HG02610 (cell line): ENCODE measurements at regions not wholly inside any gene's neighbourhood (a gene's known extent, or its start where the extent isn't known, plus 50 kb on each side); places are given as distances from the start of the nearest gene placed in this dataset.

ENCODE experiments used
- ATAC-seq: cut with Tn5 transposase; IDR thresholded peaks from one replicate; pipeline ENCODE4 v1.9.1; 2021; ENCODE audit warnings: mild to moderate bottlenecking, moderate library complexity; ENCODE audit not compliant: unreplicated experiment

GRCh38 chr12:85568395-85569103, 267.7 kb downstream of the RASSF9 start:
- no peak for ATAC-seq

DNA sequence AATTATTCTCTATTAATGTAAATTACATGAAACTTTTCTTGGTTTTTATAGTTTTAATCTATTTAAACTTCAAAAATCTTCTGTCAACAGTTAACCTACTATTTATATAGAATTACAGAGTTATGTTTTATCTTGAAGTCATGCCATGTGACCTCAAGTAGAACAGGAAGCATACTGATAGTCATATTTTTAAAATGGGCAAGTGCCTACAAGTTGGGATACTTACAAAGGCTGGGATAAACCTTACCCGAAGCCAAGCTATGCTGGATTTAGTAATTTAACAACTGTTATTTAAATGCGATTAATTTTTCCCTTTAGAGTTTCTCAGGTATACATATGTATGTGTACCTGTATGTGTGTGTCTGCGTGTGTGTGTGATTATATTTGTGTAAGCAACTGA, 266.9 kb downstream of the RASSF9 start:
- no peak for ATAC-seq

DNA sequence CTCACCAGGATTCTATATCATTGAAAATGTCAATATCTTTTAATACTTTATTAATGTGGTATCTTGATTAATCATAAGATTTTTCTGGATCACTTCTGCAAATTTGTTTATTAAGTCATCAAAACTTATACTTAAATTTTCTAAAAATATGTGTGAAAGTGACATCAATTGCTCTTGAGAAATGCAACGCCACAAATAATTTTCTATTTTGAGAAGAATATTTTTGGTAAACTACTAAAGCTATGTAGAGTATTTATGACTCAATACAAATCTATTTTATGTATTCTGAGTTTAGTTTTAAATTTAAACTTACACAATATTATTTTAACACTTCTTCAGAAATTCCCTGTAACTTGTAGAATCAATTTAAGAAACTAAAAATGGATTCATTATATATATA, 263.3 kb downstream of the RASSF9 start:
- ATAC-seq: no peak

GRCh38 chr12:85573635-85574214, 262.5 kb downstream of the RASSF9 start:
- no peak for ATAC-seq

DNA sequence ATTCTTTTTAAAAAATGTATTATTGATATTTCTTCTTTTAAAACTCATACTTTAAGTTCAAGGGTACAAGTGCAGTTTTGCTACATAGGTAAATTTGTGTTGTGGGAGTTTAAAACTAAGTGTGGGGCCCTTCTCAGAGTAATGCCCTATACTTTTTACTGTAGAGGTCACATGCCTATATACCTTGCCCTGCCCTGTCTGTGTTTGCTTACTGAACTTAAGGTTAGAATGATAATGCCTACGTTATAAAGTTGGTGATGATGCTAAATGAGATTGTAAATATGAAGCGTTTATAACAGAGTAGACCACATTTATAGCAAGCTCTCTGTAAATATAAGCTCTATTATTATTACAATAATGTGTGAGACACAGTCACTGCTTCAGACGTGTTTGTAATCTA, 261.9 kb downstream of the RASSF9 start:
- ATAC-seq: no peak

- peak; percentile 97 for ATAC-seq
Measured at GRCh38 chr12:85575120-85576096, 260.8 kb downstream of the RASSF9 start.

DNA sequence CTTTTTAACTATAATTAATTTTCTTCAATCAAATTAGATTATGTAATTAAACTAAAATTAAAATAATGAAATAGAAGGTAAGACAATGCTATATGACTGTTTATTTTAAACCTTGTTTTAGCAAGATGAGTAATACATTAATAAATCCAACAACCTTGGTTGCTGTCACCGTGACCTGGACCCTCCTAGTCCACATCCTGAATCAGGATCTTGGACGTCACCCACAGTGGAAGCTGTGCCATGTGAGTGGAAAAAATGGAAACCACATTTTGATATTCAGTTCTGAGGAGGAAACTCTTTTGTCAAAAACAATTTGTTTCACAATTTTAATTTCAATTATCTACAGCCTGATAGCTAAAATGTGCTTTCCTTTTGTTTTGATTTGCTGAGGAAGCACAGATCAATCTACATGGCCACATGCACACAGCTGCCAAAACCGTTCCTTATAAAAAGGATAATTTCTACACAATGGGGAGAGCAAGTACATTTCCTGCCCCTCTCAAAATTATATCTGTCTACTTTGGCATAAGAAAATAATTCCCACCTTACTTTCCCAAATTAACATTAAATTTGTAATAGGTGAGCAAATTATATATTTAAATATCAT, 255.5 kb downstream of the RASSF9 start:
- no peak for ATAC-seq

- no peak for ATAC-seq
Measured at GRCh38 chr12:85587158-85587557, 249.1 kb downstream of the RASSF9 start.

GRCh38 chr12:85588221-85588620, 248.0 kb downstream of the RASSF9 start:
- ATAC-seq: no peak

DNA sequence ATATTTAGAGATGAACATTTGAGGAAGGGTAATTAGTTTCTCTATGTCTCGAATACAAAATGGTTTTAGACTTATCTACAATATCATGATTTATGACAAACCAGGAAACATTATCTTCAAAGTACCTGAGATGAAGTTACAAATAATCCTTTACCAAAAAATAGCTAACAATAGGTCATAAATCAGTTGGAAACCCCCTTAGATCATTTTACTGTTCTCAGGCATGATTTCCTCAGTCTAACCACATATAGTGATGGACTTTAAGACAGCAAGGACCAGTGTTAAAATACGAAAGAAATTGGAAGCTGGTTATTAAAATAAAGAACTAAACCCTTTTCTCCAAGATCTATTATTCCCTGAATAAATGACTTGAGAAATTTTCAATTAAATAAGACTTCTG, 235.4 kb downstream of the RASSF9 start:
- ATAC-seq: no peak

- no peak for ATAC-seq
Measured at GRCh38 chr12:85603556-85603955, 232.7 kb downstream of the RASSF9 start.

GRCh38 chr12:85606455-85606854, 229.8 kb downstream of the RASSF9 start:
- no peak for ATAC-seq

DNA sequence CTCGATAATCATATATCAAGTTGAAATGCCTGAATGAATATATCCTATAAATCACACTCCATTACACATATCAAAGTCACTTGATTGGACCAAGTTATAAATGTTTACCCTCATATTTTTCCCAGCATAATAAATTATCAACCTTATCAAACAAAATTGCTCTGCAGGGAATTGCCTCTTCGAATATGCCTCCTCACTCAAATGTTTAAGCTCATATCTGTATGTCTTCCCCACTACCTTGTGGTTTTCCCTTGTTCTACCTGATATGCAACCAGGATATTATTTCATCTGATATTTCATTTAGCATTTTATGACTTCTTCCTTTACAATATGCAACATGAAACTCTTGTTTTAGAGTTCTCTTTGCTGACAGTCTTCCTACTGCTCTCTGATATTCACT, 226.4 kb downstream of the RASSF9 start:
- ATAC-seq: no peak

- no peak for ATAC-seq
Measured at GRCh38 chr12:85610194-85610593, 226.0 kb downstream of the RASSF9 start.

GRCh38 chr12:85616201-85616600, 220.0 kb downstream of the RASSF9 start:
- no peak for ATAC-seq

GRCh38 chr12:85617307-85618091, 218.7 kb downstream of the RASSF9 start:
- ATAC-seq: no peak

DNA sequence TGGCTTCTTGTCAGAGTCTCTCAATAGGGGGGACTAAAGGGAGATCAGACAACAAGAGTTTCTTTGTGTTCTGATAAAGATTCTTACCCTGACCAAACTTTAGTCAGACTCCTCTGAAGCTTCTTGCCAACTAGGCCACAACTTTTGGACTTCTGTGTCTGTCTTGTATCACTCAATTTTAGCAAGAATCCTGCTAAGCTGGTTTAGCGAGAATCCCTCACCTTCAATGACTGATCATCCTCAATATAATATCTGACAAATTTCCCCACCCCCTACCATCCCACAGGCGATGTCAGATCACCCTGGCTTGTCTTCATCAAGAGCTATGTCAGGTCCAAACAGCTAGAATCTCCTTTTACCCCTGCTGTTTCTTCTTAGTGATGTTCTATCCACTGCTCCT, 215.2 kb downstream of the RASSF9 start:
- ATAC-seq: no peak

GRCh38 chr12:85623763-85624162, 212.4 kb downstream of the RASSF9 start:
- no peak for ATAC-seq

DNA sequence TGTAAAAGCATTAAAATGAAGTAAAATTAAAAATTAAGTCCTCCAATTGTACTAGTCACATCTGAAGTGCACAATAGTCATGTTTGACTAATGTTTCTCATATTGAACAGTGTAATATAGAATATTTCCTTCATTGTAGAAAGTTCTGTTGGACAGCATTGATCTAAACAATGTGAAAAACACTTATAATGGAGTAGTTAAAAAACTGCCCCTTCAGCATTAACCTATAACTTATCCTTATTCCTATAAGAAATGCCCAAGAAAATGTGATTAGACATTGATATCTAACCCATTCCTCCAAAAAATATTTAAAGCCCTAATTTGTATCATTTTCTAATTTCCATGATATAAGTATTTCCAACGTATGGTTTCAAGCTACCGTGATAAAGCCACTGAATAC, 210.7 kb downstream of the RASSF9 start:
- no peak for ATAC-seq

- no peak for ATAC-seq
Measured at GRCh38 chr12:85626001-85626783, 210.0 kb downstream of the RASSF9 start.
